ENCODE measurements at regions not wholly inside any gene's neighbourhood (a gene's known extent, or its start where the extent isn't known, plus 50 kb on each side); places are given as distances from the start of the nearest gene placed in this dataset.
"Not testable (repeated sequence)": the region's sequence is repeated elsewhere in the genome, so short reads cannot be mapped to it uniquely, and the experiment has no call there.

DNA sequence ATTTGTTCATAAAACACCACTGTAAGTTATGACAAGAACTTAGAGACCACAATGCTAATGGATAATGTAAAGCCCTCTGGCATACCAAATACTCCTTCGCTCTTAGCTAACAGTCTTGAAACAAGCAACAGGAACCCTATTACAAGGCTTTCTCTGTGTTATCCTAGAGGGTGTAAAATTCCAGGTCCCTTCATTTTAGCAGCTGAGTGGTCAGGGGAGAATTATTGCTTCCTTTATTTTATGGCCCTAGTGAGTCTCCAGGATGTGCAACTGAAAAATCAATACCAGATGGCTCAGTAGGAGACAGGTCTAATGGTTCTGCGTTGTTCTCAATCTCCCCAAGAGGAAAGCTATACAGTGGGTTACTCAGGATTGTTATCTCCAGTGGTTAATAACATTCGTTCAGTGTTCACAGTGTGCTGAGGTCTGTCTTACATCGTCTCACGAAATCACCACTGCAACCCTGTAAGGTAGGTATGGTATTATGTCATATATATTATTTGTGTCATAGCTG is 172.7 kb upstream of the CNOT2 start:
- DNase-seq: no peak

DNA sequence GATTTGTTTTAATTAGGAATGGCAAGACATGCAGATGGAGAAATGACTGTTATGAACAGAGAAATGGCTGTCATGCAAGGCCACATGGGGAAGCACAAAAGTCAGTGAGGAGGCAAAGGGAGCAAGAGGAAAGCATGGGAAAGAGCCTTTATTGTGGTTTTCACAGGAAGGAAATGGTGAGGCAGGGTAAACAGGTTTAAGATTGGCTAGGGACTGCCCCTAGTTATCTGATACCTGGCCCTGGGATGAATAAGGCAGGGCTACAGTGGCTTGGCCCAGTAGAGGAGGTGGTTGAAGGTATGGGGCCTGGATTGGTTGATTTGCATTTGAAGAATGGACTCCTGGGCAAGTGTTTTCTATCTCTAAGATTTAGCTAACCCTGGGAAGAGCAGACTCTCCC is 168.7 kb upstream of the CNOT2 start:
- DNase-seq: no peak

DNA sequence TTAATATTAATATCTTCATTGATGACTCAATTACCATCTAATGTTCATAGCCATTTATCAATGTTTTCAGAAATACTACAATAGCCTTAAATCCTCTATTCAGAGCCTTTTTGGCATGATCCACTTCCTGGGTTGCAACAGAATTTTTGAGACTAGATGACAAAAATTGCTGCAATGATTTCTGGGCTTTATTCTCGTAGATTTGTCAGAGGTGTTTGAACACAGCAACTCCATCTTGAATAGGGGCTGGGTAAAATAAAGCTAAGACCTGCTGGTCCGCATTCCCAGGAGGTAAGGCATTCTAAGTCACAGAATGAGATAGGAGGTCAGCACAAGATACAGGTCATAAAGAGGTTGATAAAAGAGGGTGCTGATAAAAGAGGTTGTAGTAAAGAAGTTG is 165.8 kb upstream of the CNOT2 start:
- DNase-seq: no peak

DNA sequence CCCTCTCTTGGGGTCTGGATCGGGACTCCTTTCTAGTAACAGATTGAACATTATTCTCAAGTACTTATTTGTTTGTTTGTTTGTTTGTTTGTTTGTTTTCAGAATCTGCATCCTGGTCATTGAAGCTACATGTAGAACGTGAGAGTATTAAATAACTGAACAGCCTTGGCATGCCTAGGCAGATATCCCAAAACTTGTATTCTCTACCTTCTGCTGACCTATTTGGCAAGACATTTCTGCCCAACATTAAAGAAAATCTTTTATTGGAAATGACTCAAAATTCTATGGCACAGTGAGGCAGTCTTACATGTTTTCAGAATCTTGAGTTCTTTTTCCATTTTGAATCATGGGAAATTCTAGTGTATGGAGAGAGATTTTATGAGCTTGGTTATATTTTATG is 165.1 kb upstream of the CNOT2 start:
- DNase-seq: no peak

DNA sequence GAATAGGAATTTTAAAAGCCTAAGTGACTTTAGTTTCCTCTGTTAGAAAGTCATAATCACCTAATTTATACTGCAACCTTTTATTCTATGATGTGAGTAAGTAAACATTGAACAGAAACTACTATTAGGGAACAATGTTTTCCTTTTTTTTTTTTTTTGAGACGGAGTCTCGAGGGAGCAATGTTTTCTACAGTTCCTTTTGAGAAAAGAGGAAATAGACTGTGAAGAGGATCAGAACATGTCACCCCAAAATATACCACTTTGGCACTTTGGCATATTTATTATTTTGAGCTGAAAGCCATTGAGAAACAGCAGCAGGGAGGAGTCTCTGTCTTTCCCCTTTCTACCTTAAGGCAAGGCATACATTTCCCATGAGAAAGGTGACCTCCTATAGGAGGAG is 162.7 kb upstream of the CNOT2 start:
- DNase-seq: no peak

DNA sequence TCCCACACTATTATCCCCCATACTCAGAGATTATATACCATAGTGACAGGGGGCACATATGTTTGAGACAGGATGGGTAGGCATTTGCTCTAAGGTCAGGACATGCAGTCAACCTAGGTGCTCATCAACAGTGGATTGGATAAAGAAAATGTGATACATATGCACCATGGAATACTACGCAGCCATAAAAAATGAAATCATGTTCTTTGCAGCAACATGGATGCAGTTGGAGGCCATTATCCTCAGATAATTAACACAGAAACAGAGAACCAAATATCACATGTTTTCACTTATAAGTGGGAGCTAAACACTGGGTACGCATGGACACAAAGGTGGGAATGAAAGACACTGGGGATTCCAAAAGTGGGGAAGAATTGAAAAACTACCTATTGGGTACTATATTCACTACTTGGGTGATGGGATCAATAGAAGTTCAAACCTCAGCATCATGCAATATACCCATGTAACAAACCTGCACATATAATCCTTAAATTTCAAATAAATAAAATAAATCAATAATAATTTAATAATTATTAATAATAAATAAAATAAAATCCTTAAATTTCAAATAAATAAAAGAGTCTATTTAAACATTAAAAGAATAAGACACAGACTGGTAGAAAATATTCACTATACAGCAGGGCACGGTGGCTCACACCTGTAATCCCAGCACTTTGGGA is 160.1 kb upstream of the CNOT2 start:
- DNase-seq: no peak

DNA sequence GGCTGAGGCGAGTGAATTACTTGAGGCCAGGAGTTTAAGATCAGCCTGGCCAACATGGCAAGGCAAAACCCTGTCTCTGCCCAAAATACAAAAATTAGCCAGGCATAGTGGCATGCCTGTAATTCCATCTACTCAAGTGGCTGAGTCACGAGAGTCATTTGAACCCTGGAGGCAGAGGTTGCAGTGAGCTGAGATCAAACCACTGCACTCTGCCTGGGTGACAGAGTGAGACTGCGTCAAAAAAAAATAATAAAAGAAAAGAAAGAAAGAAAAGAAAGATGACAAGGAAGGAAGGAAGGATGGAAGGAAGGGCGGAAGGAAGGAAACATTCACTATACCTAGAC is 159.6 kb upstream of the CNOT2 start:
- DNase-seq: no peak

DNA sequence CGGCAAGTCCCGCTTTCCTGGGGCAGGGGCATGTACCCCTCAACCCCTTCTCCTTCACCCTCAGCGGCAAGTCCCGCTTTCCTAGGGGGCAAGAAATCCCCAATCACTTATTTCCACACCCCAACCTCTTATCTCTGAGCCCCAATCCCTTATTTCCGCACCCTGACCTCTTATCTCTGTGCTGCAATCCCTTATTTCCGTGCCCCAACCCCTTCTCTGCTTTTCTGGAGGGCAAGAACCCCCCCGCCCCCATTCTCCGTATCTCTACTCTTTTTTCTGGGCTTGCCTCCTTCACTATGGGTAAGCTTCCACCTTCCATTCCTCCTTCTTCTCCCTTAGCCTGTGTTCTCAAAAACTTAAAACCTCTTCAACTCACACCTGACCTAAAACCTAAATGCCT is 156.9 kb upstream of the CNOT2 start:
- not testable (repeated sequence) for DNase-seq

DNA sequence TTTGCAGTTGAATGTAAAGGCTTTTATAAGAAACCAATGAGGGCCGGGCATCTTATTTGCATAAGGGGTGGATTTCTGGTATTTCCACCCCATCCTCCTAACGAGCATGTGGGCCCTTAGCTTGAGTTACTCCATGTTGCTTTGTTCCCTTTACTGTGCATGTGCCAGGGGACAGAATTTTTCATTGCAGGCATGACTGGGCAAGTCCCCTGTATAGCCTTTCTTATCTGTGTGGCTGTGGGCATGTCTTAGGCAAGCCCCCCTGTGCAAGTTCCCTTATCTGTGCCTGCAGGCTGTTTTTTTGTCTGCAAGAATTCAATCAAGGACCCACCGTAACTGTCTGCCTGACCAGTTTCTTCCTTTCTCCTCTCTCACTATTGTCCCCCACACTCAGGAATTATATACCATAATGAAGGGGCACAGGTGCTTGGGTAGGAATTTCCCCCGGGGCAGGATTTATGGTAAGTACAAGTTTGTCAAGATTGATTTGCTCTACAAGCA is 152.2 kb upstream of the CNOT2 start:
- DNase-seq: no peak

DNA sequence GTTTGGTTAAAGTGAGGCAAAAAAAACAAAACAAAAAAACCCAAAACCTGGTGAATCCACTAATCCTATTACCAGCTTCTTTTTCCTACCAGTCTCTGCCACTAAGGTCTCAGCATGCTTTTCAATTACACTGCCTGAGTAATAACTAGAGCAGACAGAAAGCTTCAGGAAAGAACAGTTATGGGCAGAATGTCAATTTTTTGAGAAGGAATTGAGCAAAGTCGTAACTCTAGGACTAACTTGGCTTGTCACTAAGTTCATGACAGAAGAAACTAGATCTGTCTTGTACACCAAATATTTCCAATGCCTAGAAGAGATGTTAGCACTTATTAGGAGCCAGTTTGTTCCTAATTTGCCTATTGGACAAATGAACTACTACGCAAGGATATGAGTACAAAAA is 148.8 kb upstream of the CNOT2 start:
- no peak for DNase-seq

DNA sequence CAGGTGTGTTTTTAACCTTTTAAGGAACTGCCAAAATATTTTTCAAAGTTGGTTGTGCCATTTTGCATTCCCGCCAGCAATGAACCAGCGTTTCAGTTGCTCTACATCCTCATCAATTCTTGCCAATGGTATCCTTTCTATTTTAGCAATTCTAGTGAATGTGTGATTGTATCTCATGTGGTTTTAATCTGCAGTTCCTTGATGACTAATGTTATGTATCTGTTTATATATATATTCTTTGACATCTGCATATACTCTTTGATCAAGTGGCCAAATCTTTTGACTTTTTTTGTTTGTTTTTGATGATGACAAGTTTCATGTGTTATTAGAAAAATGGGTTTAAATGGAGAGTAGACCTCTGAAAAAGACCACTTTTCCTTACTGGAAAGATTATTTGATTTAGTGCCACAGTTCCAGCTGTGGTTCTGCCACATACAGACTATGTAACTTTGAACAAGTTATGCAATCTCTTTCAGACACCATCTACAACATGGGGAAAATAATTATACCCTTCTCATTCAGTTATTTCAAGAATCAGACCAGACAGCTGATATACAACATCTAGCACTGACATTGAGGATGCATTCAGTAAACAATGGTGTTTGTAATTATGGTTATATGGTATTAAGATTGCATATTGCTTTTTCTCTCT is 146.3 kb upstream of the CNOT2 start:
- no peak for DNase-seq

DNA sequence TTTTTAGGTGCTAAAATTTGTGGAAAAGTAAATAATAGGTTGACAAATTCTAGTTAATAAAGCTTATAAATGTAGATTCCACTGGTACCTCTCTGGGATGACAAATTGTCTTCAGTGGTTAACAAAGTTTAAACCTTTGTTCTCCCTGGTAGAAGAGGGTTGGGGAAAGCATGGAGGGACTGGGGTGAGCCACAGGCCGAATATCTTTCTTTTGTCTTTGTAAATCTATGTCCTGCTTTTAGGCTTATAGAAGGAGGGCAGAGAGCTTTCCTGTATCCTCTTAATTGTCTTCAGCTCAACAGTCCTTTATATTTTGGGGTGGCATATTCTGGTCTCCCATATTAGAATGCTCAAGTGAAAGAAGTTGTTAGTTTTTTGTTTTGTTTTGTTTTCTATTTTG is 142.2 kb upstream of the CNOT2 start:
- no peak for DNase-seq

DNA sequence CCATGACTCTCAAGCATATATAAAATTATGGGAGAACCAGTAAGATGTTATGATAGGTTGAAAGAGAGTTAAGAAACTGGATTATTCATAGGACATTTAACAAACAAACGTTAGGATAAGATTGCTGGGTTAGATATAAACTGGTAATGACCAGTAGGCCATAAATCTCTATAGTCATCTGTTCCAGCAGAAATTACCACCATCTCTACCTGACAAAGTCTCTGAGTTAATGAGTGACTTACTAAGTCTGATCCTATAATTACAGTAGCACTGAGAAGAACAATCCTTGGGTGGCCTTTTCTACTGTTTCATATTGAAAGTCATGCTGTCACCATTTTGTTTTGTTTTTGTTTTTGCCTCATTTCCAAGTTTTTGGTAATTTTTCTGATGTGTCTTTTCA is 136.9 kb upstream of the CNOT2 start:
- no peak for DNase-seq

DNA sequence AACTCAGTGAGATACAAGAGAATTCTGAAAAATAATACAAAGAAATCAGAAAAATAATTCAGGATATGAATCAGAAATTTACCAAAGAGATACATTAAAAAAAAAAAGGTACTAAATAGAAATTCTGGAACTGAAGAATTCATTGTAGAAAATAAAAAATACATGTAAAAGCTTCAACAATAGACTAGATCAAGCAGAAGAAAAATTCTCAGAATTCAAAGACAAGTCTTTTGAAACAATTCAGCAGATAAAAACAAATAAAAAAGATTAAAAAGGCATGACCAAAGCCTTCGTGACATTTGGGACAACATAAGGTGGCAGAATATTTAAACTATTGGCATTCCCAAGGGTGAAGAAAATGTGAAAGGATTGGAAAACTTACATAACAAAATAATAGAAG is 133.1 kb upstream of the CNOT2 start:
- no peak for DNase-seq

DNA sequence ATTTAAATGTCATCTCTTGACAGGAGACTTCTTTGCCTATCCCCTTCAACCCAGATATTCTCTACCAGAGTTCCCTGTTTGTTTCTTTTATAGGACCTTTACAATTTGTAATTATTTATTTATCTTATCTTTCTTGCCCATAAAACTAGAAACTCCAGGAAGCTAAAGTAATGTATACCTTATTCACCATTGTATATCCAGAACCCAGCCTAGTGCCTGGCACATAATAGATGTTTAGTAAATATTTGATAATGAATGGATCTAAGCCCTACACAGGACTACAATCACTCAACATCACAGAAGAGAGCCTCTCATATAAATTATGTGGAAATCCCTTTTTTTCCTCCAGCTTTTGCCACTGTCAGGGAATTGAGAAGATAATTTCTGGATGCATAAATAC is 125.6 kb upstream of the CNOT2 start:
- DNase-seq: no peak

DNA sequence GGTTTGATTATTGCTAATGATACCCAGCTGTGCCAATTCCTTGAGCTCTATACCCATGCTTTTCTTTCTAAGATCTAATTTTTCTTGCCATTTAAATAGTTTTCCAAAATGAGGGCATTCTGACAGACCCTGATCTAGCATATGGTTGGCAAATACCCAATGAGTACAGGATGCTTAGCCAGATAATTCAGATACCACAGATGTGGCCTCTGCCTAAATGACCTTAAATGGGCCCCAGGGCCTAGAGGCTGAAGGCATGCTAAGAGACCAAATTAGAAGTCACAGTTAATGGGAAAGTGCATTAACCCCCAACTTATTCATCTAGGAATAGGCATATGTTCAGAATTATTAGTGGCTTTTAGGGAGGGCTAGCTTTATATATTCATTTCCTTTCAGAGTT is 122.3 kb upstream of the CNOT2 start:
- DNase-seq: no peak

DNA sequence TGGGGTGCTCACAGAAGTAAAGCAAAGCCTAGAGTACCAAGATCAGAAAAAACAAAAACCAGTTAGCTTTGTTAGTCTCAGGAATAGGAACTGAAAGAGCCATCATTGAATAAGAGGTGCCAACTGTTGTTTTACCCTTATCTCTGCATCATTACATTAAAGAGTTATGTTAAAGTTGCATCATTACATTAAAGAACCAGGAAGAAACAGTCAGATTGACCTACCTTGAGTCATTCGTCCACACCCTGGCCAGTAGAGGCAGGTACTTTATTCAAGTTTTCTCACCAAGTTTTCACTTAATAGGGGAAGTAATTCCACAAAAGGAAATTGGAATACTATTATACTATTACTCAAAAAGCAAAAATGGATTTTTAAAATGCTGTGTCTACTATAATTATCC is 121.7 kb upstream of the CNOT2 start:
- no peak for DNase-seq

DNA sequence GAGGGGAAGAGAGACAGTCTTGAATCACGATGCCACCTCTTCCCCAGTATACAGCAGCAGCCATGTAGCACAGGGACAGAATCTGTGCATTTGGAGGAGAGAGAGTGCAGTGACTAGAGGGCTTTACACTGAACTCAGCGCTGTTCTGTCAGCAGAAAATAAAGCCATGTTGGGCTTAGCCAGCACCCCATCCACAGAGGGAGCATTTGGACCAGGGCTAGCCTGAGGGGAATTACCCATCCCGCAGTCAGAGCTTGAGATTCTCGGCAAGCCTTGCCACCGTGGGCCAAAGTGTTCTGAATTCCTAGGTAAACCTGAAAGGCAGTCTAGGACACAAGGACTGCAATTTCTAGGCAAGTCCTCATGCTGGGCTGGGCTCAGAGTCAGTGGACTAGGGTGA is 120.4 kb upstream of the CNOT2 start:
- DNase-seq: no peak

DNA sequence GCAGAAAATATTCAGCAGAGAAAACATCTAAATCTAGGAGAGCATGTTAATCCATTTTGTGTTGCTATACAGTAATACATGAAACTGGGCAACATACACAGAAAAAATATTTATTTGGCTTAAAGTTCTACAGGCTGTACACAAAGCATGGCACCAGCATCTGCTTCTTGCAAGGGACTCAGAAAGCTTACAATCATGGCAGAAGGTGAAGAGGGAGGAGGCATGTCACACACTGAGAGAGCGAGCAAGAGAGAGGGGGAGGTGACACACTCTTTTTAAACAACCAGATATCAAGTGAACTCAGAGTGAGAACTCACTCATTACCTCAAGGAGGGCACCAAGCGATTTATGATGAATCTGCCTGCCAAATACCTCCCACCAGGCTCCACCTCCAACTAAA is 94.2 kb upstream of the CNOT2 start:
- no peak for DNase-seq

DNA sequence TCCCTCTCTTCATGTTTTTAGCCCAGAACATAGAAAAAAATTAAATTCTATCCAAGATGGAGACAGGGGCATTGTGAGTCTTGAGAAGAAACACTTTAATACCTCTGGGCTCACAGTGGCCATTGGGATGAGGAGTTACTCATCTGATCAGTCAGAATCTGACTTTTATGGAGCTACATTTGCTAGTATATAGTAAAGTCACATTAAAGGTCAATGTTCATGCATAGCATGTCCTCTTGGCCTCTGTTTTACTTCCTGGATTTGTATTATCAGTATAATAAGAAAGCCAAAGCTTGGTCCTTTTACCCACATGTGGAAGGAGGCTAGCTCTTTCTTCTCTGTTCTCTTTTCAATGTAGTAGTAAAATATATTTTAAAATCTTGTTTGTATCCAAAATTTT is 93.6 kb upstream of the CNOT2 start:
- DNase-seq: no peak

DNA sequence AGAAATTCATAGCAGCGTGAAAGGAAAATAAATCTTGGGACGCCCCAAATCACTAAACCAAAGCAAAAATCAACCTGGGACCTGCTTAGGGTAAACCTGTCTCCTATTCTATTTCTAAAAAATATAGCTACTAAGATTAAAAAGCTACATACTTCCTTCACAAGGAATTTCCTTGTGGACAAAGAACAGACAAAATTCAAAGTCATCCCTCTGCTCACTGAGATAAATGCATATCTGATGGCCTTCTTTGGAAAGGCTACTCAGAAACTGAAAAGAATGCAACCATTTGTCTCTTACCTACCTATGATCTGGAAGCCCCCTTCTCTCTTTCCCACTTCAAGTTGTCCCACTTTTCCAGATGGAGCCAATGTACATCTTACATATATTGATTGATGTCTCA is 93.0 kb upstream of the CNOT2 start:
- no peak for DNase-seq

DNA sequence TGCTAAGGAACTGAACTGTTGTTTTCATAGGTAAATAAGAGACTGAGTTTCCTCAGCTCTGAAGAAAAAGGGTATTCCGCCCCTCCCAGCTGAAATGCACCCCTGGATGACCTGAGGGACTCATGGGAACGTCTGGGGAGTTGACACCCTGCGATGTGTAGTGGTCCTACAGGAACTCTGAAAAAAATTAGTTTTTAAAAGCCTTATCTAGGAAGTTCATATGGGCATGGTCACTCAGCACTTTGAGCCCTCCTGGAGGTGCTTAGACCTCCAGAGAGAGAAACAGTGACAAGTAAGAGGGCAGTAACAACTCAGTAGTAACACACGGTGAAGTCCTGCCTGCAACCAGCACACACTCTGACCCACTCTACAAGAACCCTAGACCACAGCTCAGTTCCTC is 91.2 kb upstream of the CNOT2 start:
- DNase-seq: no peak

DNA sequence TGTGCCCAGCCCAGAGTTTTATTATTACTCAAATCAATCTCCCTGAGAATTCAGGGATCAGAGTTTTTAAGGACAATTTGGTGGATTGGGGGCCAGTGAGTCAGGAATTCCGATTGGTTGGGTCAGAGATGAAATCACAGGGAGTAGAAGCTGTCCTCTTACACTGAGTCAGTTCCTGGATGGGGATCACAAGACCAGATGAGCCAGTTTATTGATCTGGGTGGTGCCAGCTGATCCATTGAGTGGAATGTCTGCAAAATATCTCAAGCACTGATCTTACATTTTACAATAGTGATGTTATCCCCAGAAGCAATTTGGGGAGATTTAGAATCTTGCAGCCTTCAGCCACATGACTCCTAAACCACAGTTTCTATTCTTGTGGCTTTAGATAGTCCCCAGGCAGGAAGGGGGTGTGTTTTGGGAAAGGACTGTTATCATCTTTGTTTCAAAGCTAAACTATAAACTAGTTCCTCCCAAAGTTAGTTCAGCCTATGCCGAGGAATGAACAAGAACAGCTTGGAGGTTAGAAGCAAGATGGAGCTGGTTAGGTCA is 89.1 kb upstream of the CNOT2 start:
- DNase-seq: no peak

DNA sequence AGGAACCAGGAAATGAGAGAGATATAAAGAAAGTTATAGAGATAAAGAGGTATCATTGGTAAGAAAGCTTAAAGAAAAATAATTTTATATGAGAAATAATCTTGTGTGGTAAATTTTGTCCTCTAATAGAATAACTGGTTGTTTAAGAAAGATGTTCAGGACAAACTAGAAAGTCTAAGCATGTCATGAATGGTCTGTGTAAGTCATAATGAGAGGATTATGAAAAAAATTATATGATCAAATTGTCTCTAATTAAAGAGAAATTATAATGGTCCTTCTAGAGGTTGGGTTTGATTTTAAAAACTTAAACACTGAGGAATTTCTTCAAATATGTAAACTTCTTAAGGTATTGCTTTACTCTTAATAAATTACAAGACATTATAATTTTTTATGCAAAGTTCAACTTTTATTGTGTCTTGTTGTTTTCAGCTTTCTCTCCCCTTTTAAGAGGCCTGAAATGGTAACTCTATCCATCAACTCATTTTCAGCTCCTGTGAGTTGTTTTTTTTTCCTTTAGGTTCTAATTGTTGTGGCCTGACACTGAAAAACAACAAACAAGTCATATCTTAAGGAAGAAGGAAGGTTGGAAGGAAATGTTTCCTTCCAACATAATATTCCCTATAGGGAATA is 88.2 kb upstream of the CNOT2 start:
- no peak for DNase-seq

All from CD4-positive, alpha-beta T cell treated with Interleukin-17A for 1 hour (primary cell).